GM23338 (cell line): ENCODE measurements at regions not wholly inside any gene's neighbourhood (a gene's known extent, or its start where the extent isn't known, plus 50 kb on each side); places are given as distances from the start of the nearest gene placed in this dataset.

Experiments used
- ATAC-seq: fragments of 200-7000 bp; cut with Tn5 transposase; 3 replicates; pipeline ENCODE4 v1.9.1; 2020
- DNase-seq: peaks from one replicate; pipeline ENCODE4 v3.0.0-alpha.2; 2015; ENCODE audit warnings: low spot score
- H2AFZ ChIP-seq: fragments of 200-600 bp; sonication (generic); 2 replicates; pipeline ENCODE4 v1.8.0; 2016; ENCODE audit warnings: antibody characterized with exemption, mild to moderate bottlenecking, moderate library complexity
- H3F3A ChIP-seq: fragments of 200-600 bp; sonication (generic); replicated peaks from 2 replicates; pipeline ENCODE4 v1.8.0; 2017; ENCODE audit warnings: antibody characterized with exemption, mixed run types, low read depth
- H3K27ac ChIP-seq: fragments of 200-600 bp; sonication (generic); 2 replicates; pipeline ENCODE4 v1.6.1; 2016; ENCODE audit warnings: low read depth
- H3K27me3 ChIP-seq: fragments of 200-600 bp; sonication (generic); 2 replicates; pipeline ENCODE4 v1.8.0; 2016; ENCODE audit warnings: mild to moderate bottlenecking, mixed run types, moderate library complexity; ENCODE audit not compliant: insufficient read depth
- H3K36me3 ChIP-seq: fragments of 200-600 bp; sonication (generic); 2 replicates; pipeline ENCODE4 v1.8.0; 2016; ENCODE audit warnings: mild to moderate bottlenecking; ENCODE audit not compliant: insufficient read depth
- H3K4me1 ChIP-seq: fragments of 200-600 bp; sonication (generic); 2 replicates; pipeline ENCODE4 v1.8.0; 2016; ENCODE audit warnings: mild to moderate bottlenecking, moderate library complexity; ENCODE audit not compliant: insufficient read depth
- H3K4me2 ChIP-seq: fragments of 200-600 bp; sonication (generic); 2 replicates; pipeline ENCODE4 v1.7.1; 2017; ENCODE audit warnings: mixed run types
- H3K4me3 ChIP-seq: fragments of 200-600 bp; sonication (generic); 2 replicates; pipeline ENCODE4 v1.6.1; 2016; ENCODE audit warnings: mixed run types
- H3K79me2 ChIP-seq: fragments of 200-600 bp; sonication (generic); replicated peaks from 2 replicates; pipeline ENCODE4 v1.8.0; 2017; ENCODE audit warnings: mild to moderate bottlenecking; ENCODE audit not compliant: insufficient read depth
- H3K9me2 ChIP-seq: fragments of 200-600 bp; sonication (generic); 2 replicates; pipeline ENCODE4 v1.8.0; 2017; ENCODE audit not compliant: insufficient read depth
- H4K20me1 ChIP-seq: fragments of 200-600 bp; sonication (generic); replicated peaks from 2 replicates; pipeline ENCODE4 v1.8.0; 2017; ENCODE audit warnings: mild to moderate bottlenecking; ENCODE audit not compliant: insufficient read depth
- H3K27ac Mint-ChIP-seq: 2 replicates; pipeline ENCODE4 v1.8.0; 2020; ENCODE audit warnings: inconsistent platforms, mild to moderate bottlenecking, moderate library complexity, mixed read lengths
- H3K27me3 Mint-ChIP-seq: 3 replicates; pipeline ENCODE4 v1.8.0; 2022; ENCODE audit warnings: low read depth, mild to moderate bottlenecking, moderate library complexity, mixed read lengths, inconsistent platforms; ENCODE audit not compliant: insufficient read depth, poor library complexity
- H3K36me3 Mint-ChIP-seq: 3 replicates; pipeline ENCODE4 v1.8.0; 2021; ENCODE audit warnings: low read depth, mild to moderate bottlenecking, inconsistent platforms, moderate library complexity, mixed read lengths
- H3K4me1 Mint-ChIP-seq: 3 replicates; pipeline ENCODE4 v1.8.0; 2020; ENCODE audit warnings: mild to moderate bottlenecking, inconsistent platforms, mixed read lengths
- H3K4me3 Mint-ChIP-seq: 3 replicates; pipeline ENCODE4 v1.8.0; 2021; ENCODE audit warnings: moderate library complexity, mild to moderate bottlenecking, inconsistent platforms, mixed read lengths
- H3K9me3 Mint-ChIP-seq: 3 replicates; pipeline ENCODE4 v1.8.0; 2020; ENCODE audit warnings: moderate library complexity, mild to moderate bottlenecking, inconsistent platforms, mixed read lengths
- CREB1 ChIP-seq: fragments of 250-450 bp; sonication (Bioruptor Pico); IDR thresholded peaks from 2 replicates; pipeline ENCODE4 v1.5.0; 2020; ENCODE audit warnings: low read depth, mild to moderate bottlenecking, moderate library complexity
- CTCF ChIP-seq, 2 experiments: fragments of 200-600 bp in 1 of 2; sonication (generic) in 1 of 2; conservative IDR thresholded peaks; 2 replicates each; pipeline versions ENCODE4 v1.5.1 to v1.6.1; 2016 to 2017; ENCODE audit warnings: antibody characterized with exemption in 2 of 2, low read depth in 2 of 2, mild to moderate bottlenecking in 2 of 2, moderate library complexity in 1 of 2
- EZH2 ChIP-seq: fragments of 200-600 bp; sonication (generic); IDR thresholded peaks from one replicate; pipeline ENCODE4 v1.8.0; 2017; ENCODE audit warnings: antibody characterized with exemption, mild to moderate bottlenecking, low read depth; ENCODE audit not compliant: unreplicated experiment
- EZH2phosphoT487 ChIP-seq: fragments of 200-600 bp; sonication (generic); IDR thresholded peaks from one replicate; pipeline ENCODE4 v1.8.1; 2018; ENCODE audit warnings: antibody characterized with exemption; ENCODE audit not compliant: unreplicated experiment
- JUNB ChIP-seq: IDR thresholded peaks from one replicate; pipeline ENCODE4 v1.6.1; 2016; ENCODE audit warnings: antibody characterized with exemption; ENCODE audit not compliant: unreplicated experiment
- NANOG ChIP-seq: IDR thresholded peaks from 2 replicates; pipeline ENCODE4 v1.6.1; 2016; ENCODE audit warnings: antibody characterized with exemption, borderline replicate concordance
- POLR2AphosphoS5 ChIP-seq: IDR thresholded peaks from 2 replicates; pipeline ENCODE4 v1.6.1; 2016; ENCODE audit warnings: antibody characterized with exemption, low read depth
- REST ChIP-seq: IDR thresholded peaks from one replicate; pipeline ENCODE4 v1.6.1; 2018; ENCODE audit warnings: antibody characterized with exemption; ENCODE audit not compliant: unreplicated experiment
- STAT1 ChIP-seq: IDR thresholded peaks from one replicate; pipeline ENCODE4 v1.6.1; 2016; ENCODE audit warnings: antibody characterized with exemption; ENCODE audit not compliant: unreplicated experiment
- ZNF114 ChIP-seq: fragments of 250-450 bp; sonication (Bioruptor Pico); IDR thresholded peaks from 2 replicates; pipeline ENCODE4 v1.5.0; 2020; ENCODE audit warnings: mild to moderate bottlenecking, moderate library complexity

- ATAC-seq: no peak
- 0 out of 2 replicates have a peak, but pooled peaks cover 8% of the 10 kb centered on the region for H3K9me2 ChIP-seq
- TF ChIP-seq REST (no peak), JUNB (no peak), ZNF114 (CRISPR knock-in tag) (no peak)
- Mint-ChIP-seq H3K36me3 (no peaks in the 10 kb centered on the region), H3K27ac (no peak overlapping the region), H3K9me3 (no peaks in the 10 kb centered on the region; the same call in 2 of the 3 replicates), H3K4me1 (peaks cover 39% of the 10 kb centered on the region), H3K27me3 (peaks cover 8% of the 10 kb centered on the region), H3K4me3 (no peak overlapping the region)
- H3K27me3 ChIP-seq: no peaks in the 10 kb centered on the region
- H3F3A ChIP-seq: no peaks in the 10 kb centered on the region
- H3K79me2 ChIP-seq: no peaks in the 10 kb centered on the region
- H2AFZ ChIP-seq: peak overlapping the region; percentile 48; the same call in 1 of the 2 replicates
- no peak overlapping the region for H3K27ac ChIP-seq
- no peak overlapping the region for H3K4me2 ChIP-seq
- H3K4me3 ChIP-seq: no peak overlapping the region
- no peak for DNase-seq
- H3K36me3 ChIP-seq: no peaks in the 10 kb centered on the region
- peaks cover 32% of the 10 kb centered on the region for H3K4me1 ChIP-seq
- H4K20me1 ChIP-seq: no peaks in the 10 kb centered on the region
Measured at GRCh38 chr7:22665923-22666322, 61.1 kb upstream of the IL6 start.

GRCh38 chr7:22664988-22665798, 61.8 kb upstream of the IL6 start:
- Mint-ChIP-seq H3K27me3 (peaks cover 5% of the 10 kb centered on the region), H3K27ac (no peak overlapping the region), H3K36me3 (no peaks in the 10 kb centered on the region), H3K4me3 (no peak overlapping the region), H3K4me1 (peaks cover 36% of the 10 kb centered on the region), H3K9me3 (no peaks in the 10 kb centered on the region; the same call in 2 of the 3 replicates)
- DNase-seq: no peak
- no peaks in the 10 kb centered on the region for H3K27me3 ChIP-seq
- no peak overlapping the region for H3K4me2 ChIP-seq
- H3K4me3 ChIP-seq: no peak overlapping the region
- H3K36me3 ChIP-seq: no peaks in the 10 kb centered on the region
- peak overlapping the region; percentile 48; the same call in 1 of the 2 replicates for H2AFZ ChIP-seq
- 0 out of 2 replicates have a peak, but pooled peaks cover 13% of the 10 kb centered on the region for H3K9me2 ChIP-seq
- no peaks in the 10 kb centered on the region for H3F3A ChIP-seq
- H4K20me1 ChIP-seq: no peaks in the 10 kb centered on the region
- no peak overlapping the region for H3K27ac ChIP-seq
- peaks cover 29% of the 10 kb centered on the region for H3K4me1 ChIP-seq
- no peaks in the 10 kb centered on the region for H3K79me2 ChIP-seq
- ATAC-seq: no peak
- TF ChIP-seq JUNB (no peak), ZNF114 (CRISPR knock-in tag) (no peak), CREB1 (CRISPR knock-in tag) (no peak), EZH2phosphoT487 (no peak), NANOG (no peak), CTCF (conservative IDR thresholded peaks at IDR 0.05; ENCODE audit: low read depth in 2 of 2) (no peak), REST (no peak), POLR2AphosphoS5 (no peak), EZH2 (no peak), STAT1 (no peak)
